Suprapubic skin (tissue), 4 donors: ENCODE measurements at regions not wholly inside any gene's neighbourhood (a gene's known extent, or its start where the extent isn't known, plus 50 kb on each side); places are given as distances from the start of the nearest gene placed in this dataset.
"Not testable (repeated sequence)": the region's sequence is repeated elsewhere in the genome, so short reads cannot be mapped to it uniquely, and the experiment has no call there.

ENCODE experiments used
- EP300 ChIP-seq: sonication (generic); formaldehyde crosslinking; IDR thresholded peaks from one replicate; pipeline ENCODE4 v1.6.1; 2017; ENCODE audit warnings: antibody characterized with exemption
- POLR2A ChIP-seq, 2 donors: fragments of 450-650 bp; IDR thresholded peaks; one replicate each; pipeline ENCODE4 v1.6.1; 2017; ENCODE audit warnings: antibody characterized with exemption in 2 of 2, mild to moderate bottlenecking in 2 of 2, moderate library complexity in 2 of 2
- POLR2AphosphoS5 ChIP-seq, 3 donors: sonication (generic); formaldehyde crosslinking; IDR thresholded peaks; one replicate each; pipeline ENCODE4 v1.6.1; 2017; ENCODE audit warnings: antibody characterized with exemption in 3 of 3
- TF ChIP-seq, protein P1 (sequence below), 2 donors: fragments of 200-600 bp in 1 of 2; fragments of 450-650 bp in 1 of 2; sonication (generic) in 1 of 2; IDR thresholded peaks; one replicate each; pipeline ENCODE4 v1.5.1; 2016 to 2019; ENCODE audit warnings: antibody characterized with exemption in 2 of 2, mild to moderate bottlenecking in 1 of 2, moderate library complexity in 1 of 2

- TF ChIP-seq, protein P1, sequence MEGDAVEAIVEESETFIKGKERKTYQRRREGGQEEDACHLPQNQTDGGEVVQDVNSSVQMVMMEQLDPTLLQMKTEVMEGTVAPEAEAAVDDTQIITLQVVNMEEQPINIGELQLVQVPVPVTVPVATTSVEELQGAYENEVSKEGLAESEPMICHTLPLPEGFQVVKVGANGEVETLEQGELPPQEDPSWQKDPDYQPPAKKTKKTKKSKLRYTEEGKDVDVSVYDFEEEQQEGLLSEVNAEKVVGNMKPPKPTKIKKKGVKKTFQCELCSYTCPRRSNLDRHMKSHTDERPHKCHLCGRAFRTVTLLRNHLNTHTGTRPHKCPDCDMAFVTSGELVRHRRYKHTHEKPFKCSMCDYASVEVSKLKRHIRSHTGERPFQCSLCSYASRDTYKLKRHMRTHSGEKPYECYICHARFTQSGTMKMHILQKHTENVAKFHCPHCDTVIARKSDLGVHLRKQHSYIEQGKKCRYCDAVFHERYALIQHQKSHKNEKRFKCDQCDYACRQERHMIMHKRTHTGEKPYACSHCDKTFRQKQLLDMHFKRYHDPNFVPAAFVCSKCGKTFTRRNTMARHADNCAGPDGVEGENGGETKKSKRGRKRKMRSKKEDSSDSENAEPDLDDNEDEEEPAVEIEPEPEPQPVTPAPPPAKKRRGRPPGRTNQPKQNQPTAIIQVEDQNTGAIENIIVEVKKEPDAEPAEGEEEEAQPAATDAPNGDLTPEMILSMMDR (IDR thresholded peaks at IDR 0.05) = not testable (repeated sequence)
- not testable (repeated sequence) for TF ChIP-seq POLR2A (IDR thresholded peaks at IDR 0.05); POLR2AphosphoS5 (IDR thresholded peaks at IDR 0.05); EP300
Measured at GRCh38 chr2:87420954-87421353, 326.9 kb upstream of the PLGLB2 start.
